GM23338 (cell line): ENCODE measurements at regions not wholly inside any gene's neighbourhood (a gene's known extent, or its start where the extent isn't known, plus 50 kb on each side); places are given as distances from the start of the nearest gene placed in this dataset.

Source experiments
- ATAC-seq: fragments of 200-7000 bp; cut with Tn5 transposase; 3 replicates; pipeline ENCODE4 v1.9.1; 2020
- DNase-seq: peaks from one replicate; pipeline ENCODE4 v3.0.0-alpha.2; 2015; ENCODE audit warnings: low spot score
- H2AFZ ChIP-seq: fragments of 200-600 bp; sonication (generic); 2 replicates; pipeline ENCODE4 v1.8.0; 2016; ENCODE audit warnings: antibody characterized with exemption, mild to moderate bottlenecking, moderate library complexity
- H3F3A ChIP-seq: fragments of 200-600 bp; sonication (generic); replicated peaks from 2 replicates; pipeline ENCODE4 v1.8.0; 2017; ENCODE audit warnings: antibody characterized with exemption, mixed run types, low read depth
- H3K27ac ChIP-seq: fragments of 200-600 bp; sonication (generic); 2 replicates; pipeline ENCODE4 v1.6.1; 2016; ENCODE audit warnings: low read depth
- H3K27me3 ChIP-seq: fragments of 200-600 bp; sonication (generic); 2 replicates; pipeline ENCODE4 v1.8.0; 2016; ENCODE audit warnings: mild to moderate bottlenecking, mixed run types, moderate library complexity; ENCODE audit not compliant: insufficient read depth
- H3K36me3 ChIP-seq: fragments of 200-600 bp; sonication (generic); 2 replicates; pipeline ENCODE4 v1.8.0; 2016; ENCODE audit warnings: mild to moderate bottlenecking; ENCODE audit not compliant: insufficient read depth
- H3K4me1 ChIP-seq: fragments of 200-600 bp; sonication (generic); 2 replicates; pipeline ENCODE4 v1.8.0; 2016; ENCODE audit warnings: mild to moderate bottlenecking, moderate library complexity; ENCODE audit not compliant: insufficient read depth
- H3K4me2 ChIP-seq: fragments of 200-600 bp; sonication (generic); 2 replicates; pipeline ENCODE4 v1.7.1; 2017; ENCODE audit warnings: mixed run types
- H3K4me3 ChIP-seq: fragments of 200-600 bp; sonication (generic); 2 replicates; pipeline ENCODE4 v1.6.1; 2016; ENCODE audit warnings: mixed run types
- H3K79me2 ChIP-seq: fragments of 200-600 bp; sonication (generic); replicated peaks from 2 replicates; pipeline ENCODE4 v1.8.0; 2017; ENCODE audit warnings: mild to moderate bottlenecking; ENCODE audit not compliant: insufficient read depth
- H3K9me2 ChIP-seq: fragments of 200-600 bp; sonication (generic); 2 replicates; pipeline ENCODE4 v1.8.0; 2017; ENCODE audit not compliant: insufficient read depth
- H4K20me1 ChIP-seq: fragments of 200-600 bp; sonication (generic); replicated peaks from 2 replicates; pipeline ENCODE4 v1.8.0; 2017; ENCODE audit warnings: mild to moderate bottlenecking; ENCODE audit not compliant: insufficient read depth
- H3K27ac Mint-ChIP-seq: 2 replicates; pipeline ENCODE4 v1.8.0; 2020; ENCODE audit warnings: inconsistent platforms, mild to moderate bottlenecking, moderate library complexity, mixed read lengths
- H3K27me3 Mint-ChIP-seq: 3 replicates; pipeline ENCODE4 v1.8.0; 2022; ENCODE audit warnings: low read depth, mild to moderate bottlenecking, moderate library complexity, mixed read lengths, inconsistent platforms; ENCODE audit not compliant: insufficient read depth, poor library complexity
- H3K36me3 Mint-ChIP-seq: 3 replicates; pipeline ENCODE4 v1.8.0; 2021; ENCODE audit warnings: low read depth, mild to moderate bottlenecking, inconsistent platforms, moderate library complexity, mixed read lengths
- H3K4me1 Mint-ChIP-seq: 3 replicates; pipeline ENCODE4 v1.8.0; 2020; ENCODE audit warnings: mild to moderate bottlenecking, inconsistent platforms, mixed read lengths
- H3K4me3 Mint-ChIP-seq: 3 replicates; pipeline ENCODE4 v1.8.0; 2021; ENCODE audit warnings: moderate library complexity, mild to moderate bottlenecking, inconsistent platforms, mixed read lengths
- H3K9me3 Mint-ChIP-seq: 3 replicates; pipeline ENCODE4 v1.8.0; 2020; ENCODE audit warnings: moderate library complexity, mild to moderate bottlenecking, inconsistent platforms, mixed read lengths
- CREB1 ChIP-seq: fragments of 250-450 bp; sonication (Bioruptor Pico); IDR thresholded peaks from 2 replicates; pipeline ENCODE4 v1.5.0; 2020; ENCODE audit warnings: low read depth, mild to moderate bottlenecking, moderate library complexity
- EZH2 ChIP-seq: fragments of 200-600 bp; sonication (generic); IDR thresholded peaks from one replicate; pipeline ENCODE4 v1.8.0; 2017; ENCODE audit warnings: antibody characterized with exemption, mild to moderate bottlenecking, low read depth; ENCODE audit not compliant: unreplicated experiment
- EZH2phosphoT487 ChIP-seq: fragments of 200-600 bp; sonication (generic); IDR thresholded peaks from one replicate; pipeline ENCODE4 v1.8.1; 2018; ENCODE audit warnings: antibody characterized with exemption; ENCODE audit not compliant: unreplicated experiment
- JUNB ChIP-seq: IDR thresholded peaks from one replicate; pipeline ENCODE4 v1.6.1; 2016; ENCODE audit warnings: antibody characterized with exemption; ENCODE audit not compliant: unreplicated experiment
- NANOG ChIP-seq: IDR thresholded peaks from 2 replicates; pipeline ENCODE4 v1.6.1; 2016; ENCODE audit warnings: antibody characterized with exemption, borderline replicate concordance
- POLR2AphosphoS5 ChIP-seq: IDR thresholded peaks from 2 replicates; pipeline ENCODE4 v1.6.1; 2016; ENCODE audit warnings: antibody characterized with exemption, low read depth
- REST ChIP-seq: IDR thresholded peaks from one replicate; pipeline ENCODE4 v1.6.1; 2018; ENCODE audit warnings: antibody characterized with exemption; ENCODE audit not compliant: unreplicated experiment
- STAT1 ChIP-seq: IDR thresholded peaks from one replicate; pipeline ENCODE4 v1.6.1; 2016; ENCODE audit warnings: antibody characterized with exemption; ENCODE audit not compliant: unreplicated experiment
- ZNF114 ChIP-seq: fragments of 250-450 bp; sonication (Bioruptor Pico); IDR thresholded peaks from 2 replicates; pipeline ENCODE4 v1.5.0; 2020; ENCODE audit warnings: mild to moderate bottlenecking, moderate library complexity
- ZNF331 ChIP-seq: fragments of 250-450 bp; sonication (Bioruptor Pico); IDR thresholded peaks from 2 replicates; pipeline ENCODE4 v1.5.0; 2020; ENCODE audit warnings: low read depth, mild to moderate bottlenecking, moderate library complexity
- ZNF462 ChIP-seq: fragments of 250-450 bp; sonication (Bioruptor Pico); IDR thresholded peaks from 2 replicates; pipeline ENCODE4 v1.5.0; 2020; ENCODE audit warnings: mild to moderate bottlenecking, moderate library complexity
- TF ChIP-seq, protein P1 (sequence below), 2 experiments: fragments of 200-600 bp in 1 of 2; sonication (generic) in 1 of 2; conservative IDR thresholded peaks; 2 replicates each; pipeline versions ENCODE4 v1.5.1 to v1.6.1; 2016 to 2017; ENCODE audit warnings: antibody characterized with exemption in 2 of 2, low read depth in 2 of 2, mild to moderate bottlenecking in 2 of 2, moderate library complexity in 1 of 2
- TF ChIP-seq, protein P2 (sequence below): IDR thresholded peaks from 2 replicates; pipeline ENCODE4 v1.6.1; 2016; ENCODE audit warnings: antibody characterized with exemption

GRCh38 chrX:134183665-134184064, 53.3 kb upstream of the CCDC160 start (continued):
- TF ChIP-seq, protein P1, sequence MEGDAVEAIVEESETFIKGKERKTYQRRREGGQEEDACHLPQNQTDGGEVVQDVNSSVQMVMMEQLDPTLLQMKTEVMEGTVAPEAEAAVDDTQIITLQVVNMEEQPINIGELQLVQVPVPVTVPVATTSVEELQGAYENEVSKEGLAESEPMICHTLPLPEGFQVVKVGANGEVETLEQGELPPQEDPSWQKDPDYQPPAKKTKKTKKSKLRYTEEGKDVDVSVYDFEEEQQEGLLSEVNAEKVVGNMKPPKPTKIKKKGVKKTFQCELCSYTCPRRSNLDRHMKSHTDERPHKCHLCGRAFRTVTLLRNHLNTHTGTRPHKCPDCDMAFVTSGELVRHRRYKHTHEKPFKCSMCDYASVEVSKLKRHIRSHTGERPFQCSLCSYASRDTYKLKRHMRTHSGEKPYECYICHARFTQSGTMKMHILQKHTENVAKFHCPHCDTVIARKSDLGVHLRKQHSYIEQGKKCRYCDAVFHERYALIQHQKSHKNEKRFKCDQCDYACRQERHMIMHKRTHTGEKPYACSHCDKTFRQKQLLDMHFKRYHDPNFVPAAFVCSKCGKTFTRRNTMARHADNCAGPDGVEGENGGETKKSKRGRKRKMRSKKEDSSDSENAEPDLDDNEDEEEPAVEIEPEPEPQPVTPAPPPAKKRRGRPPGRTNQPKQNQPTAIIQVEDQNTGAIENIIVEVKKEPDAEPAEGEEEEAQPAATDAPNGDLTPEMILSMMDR (conservative IDR thresholded peaks at IDR 0.05; ENCODE audit: low read depth in 2 of 2): no peak
- TF ChIP-seq EZH2 (no peak), STAT1 (no peak), ZNF114 (CRISPR knock-in tag) (no peak), POLR2AphosphoS5 (no peak), JUNB (no peak), EZH2phosphoT487 (no peak)

- H3K27ac Mint-ChIP-seq: no peak overlapping the region
- no peaks in the 10 kb centered on the region for H3K36me3 Mint-ChIP-seq
- H3K27me3 Mint-ChIP-seq: no peaks in the 10 kb centered on the region
- H3K9me3 Mint-ChIP-seq: no peaks in the 10 kb centered on the region
- H3K4me3 ChIP-seq: no peak overlapping the region
- H3F3A ChIP-seq: no peaks in the 10 kb centered on the region
- H3K4me1 Mint-ChIP-seq: peaks cover 44% of the 10 kb centered on the region
- peaks cover 30% of the 10 kb centered on the region for H3K4me1 ChIP-seq
- no peak for TF ChIP-seq JUNB
- TF ChIP-seq REST: no peak
- TF ChIP-seq STAT1: no peak
- TF ChIP-seq NANOG: no peak
- TF ChIP-seq, protein P2, sequence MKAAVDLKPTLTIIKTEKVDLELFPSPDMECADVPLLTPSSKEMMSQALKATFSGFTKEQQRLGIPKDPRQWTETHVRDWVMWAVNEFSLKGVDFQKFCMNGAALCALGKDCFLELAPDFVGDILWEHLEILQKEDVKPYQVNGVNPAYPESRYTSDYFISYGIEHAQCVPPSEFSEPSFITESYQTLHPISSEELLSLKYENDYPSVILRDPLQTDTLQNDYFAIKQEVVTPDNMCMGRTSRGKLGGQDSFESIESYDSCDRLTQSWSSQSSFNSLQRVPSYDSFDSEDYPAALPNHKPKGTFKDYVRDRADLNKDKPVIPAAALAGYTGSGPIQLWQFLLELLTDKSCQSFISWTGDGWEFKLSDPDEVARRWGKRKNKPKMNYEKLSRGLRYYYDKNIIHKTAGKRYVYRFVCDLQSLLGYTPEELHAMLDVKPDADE: no peak
- TF ChIP-seq POLR2AphosphoS5: no peak
- TF ChIP-seq ZNF462 (CRISPR knock-in tag): no peak
- TF ChIP-seq CREB1 (CRISPR knock-in tag): no peak
- TF ChIP-seq ZNF114 (CRISPR knock-in tag): no peak
- no peak for TF ChIP-seq ZNF331 (CRISPR knock-in tag)
- ATAC-seq: no peak
- no peak overlapping the region for H3K4me3 Mint-ChIP-seq
- H3K9me2 ChIP-seq: no peaks in the 10 kb centered on the region
- H4K20me1 ChIP-seq: no peaks in the 10 kb centered on the region
- DNase-seq: no peak
- no peaks in the 10 kb centered on the region for H3K36me3 ChIP-seq
- no peak overlapping the region for H2AFZ ChIP-seq
- H3K27ac ChIP-seq: no peak overlapping the region
- H3K27me3 ChIP-seq: 0 out of 2 replicates have a peak, but pooled peaks cover 3% of the 10 kb centered on the region
- no peaks in the 10 kb centered on the region for H3K79me2 ChIP-seq
- no peak overlapping the region for H3K4me2 ChIP-seq
These were observed 52.0 kb upstream of the CCDC160 start for GRCh38 chrX:134184936-134185335.
